Nephron (organoid): ENCODE measurements at regions not wholly inside any gene's neighbourhood (a gene's known extent, or its start where the extent isn't known, plus 50 kb on each side); places are given as distances from the start of the nearest gene placed in this dataset.
"Not testable (repeated sequence)": the region's sequence is repeated elsewhere in the genome, so short reads cannot be mapped to it uniquely, and the experiment has no call there.

Source experiments
- H3K27ac Mint-ChIP-seq, 3 experiments: 2 replicates each; pipeline ENCODE4 v1.8.0; 2020; ENCODE audit warnings: mixed read lengths in 3 of 3, mild to moderate bottlenecking in 2 of 3, moderate library complexity in 1 of 3
- H3K27me3 Mint-ChIP-seq: 2 replicates; pipeline ENCODE4 v1.8.0; 2021; ENCODE audit warnings: low read depth, mild to moderate bottlenecking, moderate library complexity, mixed read lengths
- H3K36me3 Mint-ChIP-seq: 2 replicates; pipeline ENCODE4 v1.8.0; 2020; ENCODE audit warnings: low read depth, mixed read lengths
- H3K4me1 Mint-ChIP-seq: 2 replicates; pipeline ENCODE4 v1.8.0; 2020; ENCODE audit warnings: mixed read lengths
- H3K4me3 Mint-ChIP-seq, 3 experiments: 2 replicates each; pipeline ENCODE4 v1.8.0; 2020; ENCODE audit warnings: mild to moderate bottlenecking in 3 of 3, mixed read lengths in 3 of 3, moderate library complexity in 2 of 3
- H3K9me3 Mint-ChIP-seq: 2 replicates; pipeline ENCODE4 v1.8.0; 2020; ENCODE audit warnings: mixed read lengths
- CTCF ChIP-seq, 3 experiments: fragments of 200-600 bp; sonication (generic); IDR thresholded peaks; one replicate each; pipeline ENCODE4 v1.5.0; 2021; ENCODE audit warnings: antibody characterized with exemption in 3 of 3; ENCODE audit not compliant: unreplicated experiment in 3 of 3

DNA sequence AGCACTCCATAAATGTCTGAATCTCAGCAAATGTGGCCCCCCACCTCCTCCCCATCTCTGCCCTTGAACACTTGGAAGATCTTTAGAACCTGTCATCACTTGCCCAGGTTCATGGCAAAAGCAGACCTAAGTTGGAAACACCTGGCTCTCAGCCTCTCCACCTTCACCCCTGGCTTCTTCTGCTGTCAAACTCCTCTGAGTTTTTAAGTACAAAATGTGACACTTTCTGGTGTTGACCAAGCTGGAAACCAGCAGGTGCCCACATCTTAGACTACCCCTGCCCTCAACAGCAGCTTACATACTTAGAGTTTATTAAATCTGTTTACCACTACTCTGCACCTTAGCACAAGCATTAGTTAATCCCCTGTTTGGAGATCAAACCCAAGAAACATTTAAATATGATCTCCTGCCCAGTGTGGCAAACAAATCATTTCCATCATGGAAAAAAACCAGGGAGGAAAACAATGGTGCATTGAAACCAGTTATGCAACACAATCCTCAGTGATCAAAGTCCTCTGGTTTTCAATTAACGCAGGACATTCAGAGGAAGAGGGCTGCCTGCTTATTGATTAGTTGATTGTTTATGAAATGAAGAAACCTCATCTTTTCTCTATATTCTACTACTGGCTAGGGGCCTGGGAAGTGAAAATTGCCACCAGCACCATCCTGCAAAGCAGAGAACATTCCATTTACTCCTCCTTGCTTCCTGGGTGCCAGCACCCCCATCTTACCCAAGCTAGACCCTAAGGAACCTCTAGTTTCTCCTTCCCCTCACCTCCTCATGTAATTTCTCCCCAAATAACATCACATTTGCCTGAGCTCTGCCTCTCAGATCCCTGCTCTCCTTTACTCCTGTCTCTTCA, 139.4 kb upstream of the RAB4A start:
- Mint-ChIP-seq H3K27ac (peak overlapping the region in 2 of 3 experiments; percentile 33 to 57), H3K36me3 (peaks cover 7% of the 10 kb centered on the region), H3K4me1 (peaks cover 23% of the 10 kb centered on the region), H3K4me3 (no peak overlapping the region), H3K9me3 (peaks cover 13% of the 10 kb centered on the region), H3K27me3 (peaks cover 2% of the 10 kb centered on the region)
- TF ChIP-seq CTCF (IDR thresholded peaks at IDR 0.05; ENCODE audit: unreplicated experiment in 3 of 3) = no peak

GRCh38 chr1:229132106-229132443, 138.8 kb upstream of the RAB4A start:
- Mint-ChIP-seq H3K9me3 (peaks cover 14% of the 10 kb centered on the region), H3K27me3 (peaks cover 6% of the 10 kb centered on the region), H3K4me3 (no peak overlapping the region), H3K36me3 (peaks cover 7% of the 10 kb centered on the region), H3K27ac (peak overlapping the region in 1 of 3 experiments; percentile 57), H3K4me1 (peaks cover 23% of the 10 kb centered on the region)
- no peak for TF ChIP-seq CTCF (IDR thresholded peaks at IDR 0.05; ENCODE audit: unreplicated experiment in 3 of 3)

- Mint-ChIP-seq H3K27me3 (peaks cover 6% of the 10 kb centered on the region), H3K4me3 (no peak overlapping the region), H3K4me1 (peaks cover 21% of the 10 kb centered on the region), H3K9me3 (peaks cover 14% of the 10 kb centered on the region), H3K27ac (no peak overlapping the region), H3K36me3 (peaks cover 7% of the 10 kb centered on the region)
- TF ChIP-seq CTCF (IDR thresholded peaks at IDR 0.05; ENCODE audit: unreplicated experiment in 3 of 3) = no peak
Observed at GRCh38 chr1:229132706-229133105, 138.2 kb upstream of the RAB4A start.

- Mint-ChIP-seq H3K36me3 (peaks cover 7% of the 10 kb centered on the region), H3K4me3 (no peak overlapping the region), H3K4me1 (peaks cover 17% of the 10 kb centered on the region), H3K9me3 (peaks cover 14% of the 10 kb centered on the region), H3K27ac (no peak overlapping the region), H3K27me3 (peaks cover 8% of the 10 kb centered on the region)
- no peak for TF ChIP-seq CTCF (IDR thresholded peaks at IDR 0.05; ENCODE audit: unreplicated experiment in 3 of 3)
Observed at GRCh38 chr1:229133151-229133550, 137.8 kb upstream of the RAB4A start.

DNA sequence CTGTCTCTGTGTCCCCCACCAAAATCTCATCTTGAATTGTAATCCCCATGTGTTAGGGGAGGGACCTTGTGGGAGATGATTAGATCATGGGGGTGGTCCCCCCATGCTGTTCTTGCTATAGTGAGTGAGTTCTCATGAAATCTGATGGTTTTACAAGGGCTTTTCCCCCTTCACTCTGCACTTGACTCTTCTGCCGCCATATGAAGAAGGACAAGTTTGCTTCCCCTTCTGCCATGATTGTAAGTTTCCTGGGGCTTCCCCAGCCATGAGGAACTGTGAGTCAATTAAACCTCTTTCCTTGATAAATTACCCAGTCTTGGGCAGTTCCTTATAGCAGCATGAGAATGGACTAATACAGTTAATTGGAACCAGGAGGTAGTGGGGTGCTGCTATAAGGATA, 137.1 kb upstream of the RAB4A start:
- Mint-ChIP-seq H3K36me3 (peaks cover 7% of the 10 kb centered on the region), H3K4me3 (no peak overlapping the region), H3K4me1 (peaks cover 13% of the 10 kb centered on the region), H3K9me3 (peaks cover 14% of the 10 kb centered on the region), H3K27ac (no peak overlapping the region), H3K27me3 (peaks cover 9% of the 10 kb centered on the region)
- TF ChIP-seq CTCF (IDR thresholded peaks at IDR 0.05; ENCODE audit: unreplicated experiment in 3 of 3) = no peak

GRCh38 chr1:229134381-229135217, 136.3 kb upstream of the RAB4A start:
- H3K4me3 Mint-ChIP-seq, H3K27ac Mint-ChIP-seq, H3K36me3 Mint-ChIP-seq, H3K27me3 Mint-ChIP-seq: not testable (repeated sequence)
- peaks cover 14% of the 10 kb centered on the region for H3K9me3 Mint-ChIP-seq
- peaks cover 13% of the 10 kb centered on the region for H3K4me1 Mint-ChIP-seq
